ENCODE measurements at regions not wholly inside any gene's neighbourhood (a gene's known extent, or its start where the extent isn't known, plus 50 kb on each side); places are given as distances from the start of the nearest gene placed in this dataset.

DNA sequence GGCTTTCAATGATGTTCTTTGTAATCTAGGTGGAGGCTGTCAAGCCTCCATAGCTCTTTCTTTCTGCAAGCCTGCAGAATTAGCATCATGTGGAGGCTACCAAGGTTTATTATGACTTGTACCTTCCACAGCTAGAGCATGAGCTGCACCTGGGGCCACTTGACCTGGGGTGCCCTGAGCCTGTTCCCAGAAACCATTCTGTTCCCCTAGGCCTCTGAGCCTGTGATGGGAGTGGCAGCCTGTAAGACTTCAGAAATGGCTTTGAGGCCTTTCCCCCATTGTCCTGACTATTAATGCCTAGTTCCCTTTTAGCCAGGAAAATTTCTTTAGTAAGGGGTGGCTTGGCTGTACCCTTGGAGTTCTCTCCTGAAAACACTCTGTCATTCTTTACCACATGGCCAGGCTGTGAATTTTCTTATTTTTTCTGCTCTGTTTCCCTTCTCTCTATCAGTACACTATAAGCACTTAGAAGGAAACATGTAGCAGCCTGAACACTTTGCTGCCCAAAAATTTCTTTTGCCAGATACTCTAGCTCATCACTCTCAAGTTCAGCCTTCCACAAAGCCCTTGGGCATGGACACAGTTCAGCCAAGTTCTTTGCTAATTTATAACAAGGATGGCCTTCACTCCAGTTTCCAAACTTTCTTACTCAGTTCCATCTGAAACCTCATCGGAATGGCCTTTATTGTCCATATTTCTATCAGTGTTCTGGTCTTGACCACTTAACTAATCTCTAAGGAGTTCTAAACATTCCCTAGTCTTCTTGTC lies 61.4 kb upstream of the NR3C1 start:
- Histone ChIP-seq H3K4me3 (no peak overlapping the region), H3K9me3 (no peaks in the 10 kb centered on the region), H3K27me3 (ENCODE audit: low read depth) (no peaks in the 10 kb centered on the region), H3K36me3 (replicated peaks) (no peaks in the 10 kb centered on the region), H3K4me1 (no peaks in the 10 kb centered on the region)
- DNase-seq (ENCODE audit: low spot score in 2 of 2) = no peak
- in situ Hi-C loops (cut with MboI; ENCODE audit: low sequenced_read_pairs) = no loop called here

DNA sequence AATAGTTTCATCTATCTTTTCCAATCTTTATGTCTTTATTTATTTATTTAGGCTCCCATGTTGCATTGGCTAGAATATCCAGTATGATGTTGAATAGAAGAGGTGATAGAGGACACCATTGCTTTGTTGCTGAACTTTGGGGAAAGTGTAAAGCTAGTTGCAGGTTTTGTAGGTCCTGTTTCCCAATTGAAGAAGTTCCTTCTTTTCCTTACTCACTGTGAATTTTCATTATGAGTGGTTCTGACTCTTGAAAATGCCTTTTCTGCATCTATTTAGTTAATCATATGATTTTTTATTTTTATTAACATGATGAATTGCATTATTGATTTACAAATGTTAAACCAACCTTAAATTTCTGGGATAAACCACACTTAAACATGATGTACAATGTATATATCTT lies 58.9 kb upstream of the NR3C1 start:
- Histone ChIP-seq H3K4me1 (no peaks in the 10 kb centered on the region), H3K36me3 (replicated peaks) (no peaks in the 10 kb centered on the region), H3K27me3 (ENCODE audit: low read depth) (no peaks in the 10 kb centered on the region), H3K9me3 (no peaks in the 10 kb centered on the region), H3K4me3 (no peak overlapping the region)
- no peak for DNase-seq (ENCODE audit: low spot score in 2 of 2)
- in situ Hi-C loops (cut with MboI; ENCODE audit: low sequenced_read_pairs) = no loop called here

DNA sequence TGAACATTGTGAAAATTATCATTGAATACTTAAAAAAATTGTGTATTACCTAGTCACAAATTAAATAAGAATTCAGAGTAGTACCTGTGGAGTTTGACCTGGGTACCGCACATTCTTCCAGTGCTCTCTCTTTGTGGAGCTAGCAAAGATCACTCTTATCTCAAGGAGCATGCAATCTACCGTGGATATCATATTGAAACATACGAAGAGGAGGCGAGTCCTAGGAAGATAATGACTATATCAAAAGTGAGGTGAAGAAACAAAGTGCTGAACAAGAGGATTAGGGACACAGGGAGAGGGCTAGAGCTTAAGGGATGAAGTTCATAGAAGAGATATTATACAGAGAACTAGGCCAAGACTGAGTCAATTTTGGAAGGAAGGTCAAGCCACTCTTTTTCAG lies 55.9 kb upstream of the NR3C1 start:
- in situ Hi-C loops (cut with MboI; ENCODE audit: low sequenced_read_pairs) = no loop called here
- no peak for DNase-seq (ENCODE audit: low spot score in 2 of 2)
- Histone ChIP-seq H3K4me3 (no peak overlapping the region), H3K4me1 (no peaks in the 10 kb centered on the region), H3K9me3 (no peaks in the 10 kb centered on the region), H3K36me3 (replicated peaks) (no peaks in the 10 kb centered on the region), H3K27me3 (ENCODE audit: low read depth) (no peaks in the 10 kb centered on the region)

DNA sequence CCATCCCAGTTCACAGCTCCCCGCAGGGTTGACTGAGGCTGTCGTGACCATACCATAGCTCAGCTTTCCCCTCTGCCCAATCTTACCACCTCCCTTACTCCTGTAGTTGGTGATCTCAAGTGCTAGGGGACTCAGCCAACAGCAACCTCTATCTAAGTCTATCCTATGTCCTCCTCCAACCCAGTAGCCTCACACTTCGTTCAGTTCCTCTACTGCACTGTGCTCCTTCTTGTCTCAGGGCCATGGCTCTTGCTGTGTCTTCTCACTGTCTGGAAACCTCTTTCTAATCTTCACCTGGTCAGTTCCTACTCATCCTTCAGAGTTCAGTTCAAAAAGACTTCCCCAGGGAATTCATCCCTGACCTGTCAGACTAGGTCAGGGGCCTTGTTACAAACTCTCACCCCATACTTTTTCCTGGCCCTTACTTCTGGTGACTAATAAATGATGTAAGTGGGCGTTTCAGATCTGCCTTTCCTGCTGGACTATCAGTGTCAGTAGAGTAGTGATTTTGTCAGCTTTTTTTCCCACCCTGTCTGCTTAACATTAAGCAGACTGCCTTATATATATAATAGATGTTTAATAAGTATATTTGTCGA lies 53.6 kb upstream of the NR3C1 start:
- no peak for DNase-seq (ENCODE audit: low spot score in 2 of 2)
- no peaks in the 10 kb centered on the region for H3K9me3 ChIP-seq
- no peak overlapping the region for H3K4me3 ChIP-seq
- no peaks in the 10 kb centered on the region for H3K4me1 ChIP-seq
- H3K27me3 ChIP-seq (ENCODE audit: low read depth) = no peaks in the 10 kb centered on the region
- no peaks in the 10 kb centered on the region for H3K36me3 ChIP-seq (replicated peaks)
- in situ Hi-C loops (cut with MboI; ENCODE audit: low sequenced_read_pairs) = no loop called here

DNA sequence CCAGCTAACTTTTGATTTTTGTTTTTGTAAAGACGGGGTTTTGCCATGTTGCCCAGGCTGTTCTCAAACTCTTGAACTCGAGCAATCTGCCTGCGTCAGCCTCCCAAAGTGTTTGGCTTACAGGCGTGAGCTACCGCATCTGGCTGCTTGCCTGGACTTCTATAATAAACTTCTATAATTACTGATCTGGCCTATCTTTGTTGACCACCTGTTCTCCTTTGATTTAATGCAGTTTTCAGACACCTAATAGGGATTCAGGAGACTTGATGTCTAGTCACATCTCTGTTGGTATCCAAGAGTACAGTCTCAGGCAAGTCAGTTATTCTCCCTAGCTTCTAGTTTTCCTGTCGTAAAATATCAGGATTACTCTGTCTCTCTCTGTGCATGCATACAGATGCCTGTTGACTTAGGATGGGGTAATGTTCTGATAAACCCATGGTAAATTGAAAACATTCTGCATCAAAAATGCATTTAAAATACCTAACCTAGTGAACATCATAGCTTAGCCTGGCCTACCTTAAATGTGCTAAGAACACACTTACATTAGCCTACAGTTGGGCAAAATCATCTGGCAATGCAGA lies 51.5 kb upstream of the NR3C1 start:
- Histone ChIP-seq H3K4me3 (no peak overlapping the region), H3K4me1 (no peaks in the 10 kb centered on the region), H3K36me3 (replicated peaks) (no peaks in the 10 kb centered on the region), H3K9me3 (no peaks in the 10 kb centered on the region), H3K27me3 (ENCODE audit: low read depth) (no peaks in the 10 kb centered on the region)
- DNase-seq (ENCODE audit: low spot score in 2 of 2) = no peak
- in situ Hi-C loops (cut with MboI; ENCODE audit: low sequenced_read_pairs) = no loop called here

DNA sequence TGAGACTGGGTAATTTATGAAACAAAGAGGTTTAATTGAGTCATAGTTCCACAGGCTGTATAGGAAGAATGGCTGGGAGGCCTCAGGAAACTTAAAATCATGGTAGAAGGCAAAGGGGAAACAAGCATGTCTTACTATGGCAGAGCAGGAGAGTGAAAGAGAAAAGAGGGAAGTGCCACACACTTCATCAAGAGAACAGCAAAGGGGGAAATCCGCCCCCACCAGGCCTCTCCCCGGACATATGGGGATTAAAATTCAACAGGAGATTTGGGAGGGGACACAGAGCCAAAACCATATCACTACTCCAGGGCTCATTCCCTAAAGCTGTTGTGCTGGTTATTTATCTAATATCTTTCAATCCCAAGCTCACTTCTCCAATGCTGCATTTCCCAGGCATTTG lies 50.2 kb upstream of the NR3C1 start:
- in situ Hi-C loops (cut with MboI; ENCODE audit: low sequenced_read_pairs) = no loop called here
- H3K27me3 ChIP-seq (ENCODE audit: low read depth) = no peaks in the 10 kb centered on the region
- H3K36me3 ChIP-seq (replicated peaks) = no peaks in the 10 kb centered on the region
- H3K4me1 ChIP-seq = no peaks in the 10 kb centered on the region
- DNase-seq (ENCODE audit: low spot score in 2 of 2) = no peak
- H3K9me3 ChIP-seq = no peaks in the 10 kb centered on the region
- no peak overlapping the region for H3K4me3 ChIP-seq
